ENCODE measurements at regions not wholly inside any gene's neighbourhood (a gene's known extent, or its start where the extent isn't known, plus 50 kb on each side); places are given as distances from the start of the nearest gene placed in this dataset.

- TF ChIP-seq, protein P1, sequence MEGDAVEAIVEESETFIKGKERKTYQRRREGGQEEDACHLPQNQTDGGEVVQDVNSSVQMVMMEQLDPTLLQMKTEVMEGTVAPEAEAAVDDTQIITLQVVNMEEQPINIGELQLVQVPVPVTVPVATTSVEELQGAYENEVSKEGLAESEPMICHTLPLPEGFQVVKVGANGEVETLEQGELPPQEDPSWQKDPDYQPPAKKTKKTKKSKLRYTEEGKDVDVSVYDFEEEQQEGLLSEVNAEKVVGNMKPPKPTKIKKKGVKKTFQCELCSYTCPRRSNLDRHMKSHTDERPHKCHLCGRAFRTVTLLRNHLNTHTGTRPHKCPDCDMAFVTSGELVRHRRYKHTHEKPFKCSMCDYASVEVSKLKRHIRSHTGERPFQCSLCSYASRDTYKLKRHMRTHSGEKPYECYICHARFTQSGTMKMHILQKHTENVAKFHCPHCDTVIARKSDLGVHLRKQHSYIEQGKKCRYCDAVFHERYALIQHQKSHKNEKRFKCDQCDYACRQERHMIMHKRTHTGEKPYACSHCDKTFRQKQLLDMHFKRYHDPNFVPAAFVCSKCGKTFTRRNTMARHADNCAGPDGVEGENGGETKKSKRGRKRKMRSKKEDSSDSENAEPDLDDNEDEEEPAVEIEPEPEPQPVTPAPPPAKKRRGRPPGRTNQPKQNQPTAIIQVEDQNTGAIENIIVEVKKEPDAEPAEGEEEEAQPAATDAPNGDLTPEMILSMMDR (IDR thresholded peaks at IDR 0.05; ENCODE audit: extremely low read depth in 1 of 2, insufficient read depth in 1 of 2, low read depth in 1 of 2, low read length in 2 of 2): no peak
- TF ChIP-seq POLR2AphosphoS5 (IDR thresholded peaks at IDR 0.05; ENCODE audit: insufficient read depth, low read depth, low read length): no peak
These were observed 2625.6 kb upstream of the PCDH20 start for GRCh38 chr13:64041296-64041695.

Data from endothelial cell of umbilical vein (primary cell).